ENCODE measurements at regions not wholly inside any gene's neighbourhood (a gene's known extent, or its start where the extent isn't known, plus 50 kb on each side); places are given as distances from the start of the nearest gene placed in this dataset.

DNA sequence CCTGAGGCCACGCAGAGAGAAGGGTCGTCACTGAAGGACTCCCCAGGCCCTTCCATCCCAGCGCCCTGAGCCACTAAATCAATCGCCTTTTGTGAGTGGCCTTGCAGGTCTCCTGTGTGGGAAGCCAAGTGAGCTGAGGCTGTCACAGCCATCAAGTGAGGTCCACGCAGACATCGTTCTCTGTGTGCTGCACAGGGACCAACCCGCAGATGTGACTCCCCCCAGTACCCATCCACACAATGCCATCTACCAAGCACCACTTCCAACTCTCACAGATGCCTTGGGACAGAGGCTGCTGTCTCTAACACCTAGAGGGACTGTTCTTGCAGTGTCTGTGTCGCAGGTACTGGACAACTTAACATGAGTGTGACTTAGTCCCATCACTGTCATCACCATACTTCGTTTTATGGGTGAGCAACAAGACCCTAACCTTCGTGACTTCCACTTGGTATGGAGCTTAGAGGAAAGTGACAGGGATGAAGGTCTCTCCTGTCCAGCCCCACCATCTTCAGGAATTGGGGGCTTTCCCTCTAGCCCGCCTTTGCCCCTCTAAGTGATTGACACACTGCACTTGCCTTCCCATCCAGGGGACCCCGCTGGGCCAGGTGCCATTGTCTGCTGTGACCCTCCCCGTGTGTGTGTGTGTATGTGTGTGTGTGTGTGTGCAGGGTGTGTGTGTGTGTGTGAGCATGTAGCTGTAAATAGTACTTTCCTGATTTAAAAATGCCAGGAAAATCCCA, 51.4 kb upstream of the TMEM72 start:
- FAIRE-seq, result no peak

DNA sequence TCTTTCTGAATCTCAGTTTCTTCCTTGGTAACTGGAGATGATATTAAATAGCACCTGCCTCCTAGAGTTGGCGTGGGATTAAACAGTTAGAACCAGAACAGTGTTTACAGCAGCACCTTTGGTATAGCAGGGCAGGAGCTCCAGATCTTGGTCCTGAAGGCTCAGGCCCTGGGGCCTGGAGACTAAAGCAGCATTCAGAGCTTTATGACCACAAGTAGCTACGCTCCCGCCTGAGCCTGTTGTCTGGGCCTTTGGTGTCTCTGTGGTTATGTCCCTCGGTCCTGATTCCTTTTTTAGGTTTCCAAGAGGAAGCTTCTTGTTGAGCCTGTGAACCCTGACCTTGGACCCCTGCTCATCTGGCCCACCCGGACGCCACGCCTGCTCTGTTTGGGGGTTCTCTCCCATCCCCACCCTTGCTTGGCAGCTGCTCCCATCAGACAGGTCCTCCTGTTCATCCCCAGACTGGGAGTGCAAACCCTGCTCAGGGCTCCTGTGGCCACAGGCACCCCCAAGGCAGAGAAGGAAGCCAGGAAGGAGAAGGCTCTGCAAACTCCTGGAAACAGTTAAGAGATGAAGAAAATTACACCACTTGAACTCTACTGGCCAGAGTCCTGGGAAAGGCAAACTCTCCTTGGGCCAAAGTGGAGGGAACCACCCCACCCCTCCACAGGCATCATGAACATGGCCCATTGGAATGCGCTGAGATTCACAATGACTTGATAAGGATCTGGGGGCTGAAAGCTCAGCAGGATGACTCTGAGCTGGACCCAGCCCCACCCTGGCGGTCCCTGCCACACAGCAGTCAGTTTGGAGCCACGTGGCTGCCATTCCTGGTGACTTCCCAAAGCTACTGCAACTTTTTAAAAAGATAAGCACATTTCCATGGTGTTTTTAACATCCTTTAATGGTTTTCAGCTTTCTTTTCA, 50.1 kb upstream of the TMEM72 start:
- no peak for FAIRE-seq
